ENCODE measurements at regions not wholly inside any gene's neighbourhood (a gene's known extent, or its start where the extent isn't known, plus 50 kb on each side); places are given as distances from the start of the nearest gene placed in this dataset.

DNA sequence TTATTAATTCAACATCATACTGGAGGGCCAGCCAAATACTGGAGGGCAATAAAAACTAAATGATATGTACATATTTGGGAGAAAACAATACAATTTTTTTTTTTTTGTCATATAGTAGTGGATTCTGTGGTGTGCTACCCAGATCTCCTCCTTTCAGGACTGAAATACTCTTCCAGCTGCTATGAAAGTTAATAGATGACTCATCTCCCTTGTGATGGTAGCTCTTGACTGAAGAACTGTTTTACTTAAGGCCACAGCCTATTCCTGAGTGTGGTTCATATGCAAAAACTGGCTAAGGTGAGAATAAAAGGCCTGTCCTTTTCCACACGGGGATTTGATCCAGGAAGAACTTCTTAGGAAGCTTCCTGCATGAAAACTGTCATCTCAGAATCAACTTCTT lies 307.9 kb downstream of the HLX start:
- no peaks in the 10 kb centered on the region for H3K9me3 ChIP-seq
- BruUV-seq (replicated peaks): no TSS peak
- Mint-ChIP-seq H3K27ac (ENCODE audit: unreplicated experiment) (no peak overlapping the region), H3K9me3 (ENCODE audit: unreplicated experiment) (no peaks in the 10 kb centered on the region), H3K27me3 (ENCODE audit: insufficient read depth, unreplicated experiment) (peaks cover 3% of the 10 kb centered on the region), H3K4me1 (ENCODE audit: low read depth, unreplicated experiment) (no peaks in the 10 kb centered on the region), H3K4me3 (ENCODE audit: unreplicated experiment) (no peak overlapping the region), H3K36me3 (ENCODE audit: insufficient read depth, unreplicated experiment) (no peaks in the 10 kb centered on the region)
- no peak for DNase-seq
- ChIA-PET CTCF (no interaction called here), POLR2A (no interaction called here)
- H3K27me3 ChIP-seq (replicated peaks; ENCODE audit: control insufficient read depth, insufficient read depth, low read length): no peaks in the 10 kb centered on the region
- no peaks in the 10 kb centered on the region for H3K4me1 ChIP-seq
- intact Hi-C loops (cut with micrococcal nuclease; ENCODE audit: unreplicated experiment): no loop called here
- no peak overlapping the region for H3K4me3 ChIP-seq (ENCODE audit: low read depth, low read length)
- TF ChIP-seq, protein P1, sequence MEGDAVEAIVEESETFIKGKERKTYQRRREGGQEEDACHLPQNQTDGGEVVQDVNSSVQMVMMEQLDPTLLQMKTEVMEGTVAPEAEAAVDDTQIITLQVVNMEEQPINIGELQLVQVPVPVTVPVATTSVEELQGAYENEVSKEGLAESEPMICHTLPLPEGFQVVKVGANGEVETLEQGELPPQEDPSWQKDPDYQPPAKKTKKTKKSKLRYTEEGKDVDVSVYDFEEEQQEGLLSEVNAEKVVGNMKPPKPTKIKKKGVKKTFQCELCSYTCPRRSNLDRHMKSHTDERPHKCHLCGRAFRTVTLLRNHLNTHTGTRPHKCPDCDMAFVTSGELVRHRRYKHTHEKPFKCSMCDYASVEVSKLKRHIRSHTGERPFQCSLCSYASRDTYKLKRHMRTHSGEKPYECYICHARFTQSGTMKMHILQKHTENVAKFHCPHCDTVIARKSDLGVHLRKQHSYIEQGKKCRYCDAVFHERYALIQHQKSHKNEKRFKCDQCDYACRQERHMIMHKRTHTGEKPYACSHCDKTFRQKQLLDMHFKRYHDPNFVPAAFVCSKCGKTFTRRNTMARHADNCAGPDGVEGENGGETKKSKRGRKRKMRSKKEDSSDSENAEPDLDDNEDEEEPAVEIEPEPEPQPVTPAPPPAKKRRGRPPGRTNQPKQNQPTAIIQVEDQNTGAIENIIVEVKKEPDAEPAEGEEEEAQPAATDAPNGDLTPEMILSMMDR (IDR thresholded peaks at IDR 0.05; ENCODE audit: insufficient read depth in 1 of 2, low read depth in 1 of 2, low read length in 1 of 2, severe bottlenecking in 1 of 2, unreplicated experiment in 1 of 2): no peak
- H3K36me3 ChIP-seq (ENCODE audit: control insufficient read depth, insufficient read depth, low read length): no peaks in the 10 kb centered on the region

DNA sequence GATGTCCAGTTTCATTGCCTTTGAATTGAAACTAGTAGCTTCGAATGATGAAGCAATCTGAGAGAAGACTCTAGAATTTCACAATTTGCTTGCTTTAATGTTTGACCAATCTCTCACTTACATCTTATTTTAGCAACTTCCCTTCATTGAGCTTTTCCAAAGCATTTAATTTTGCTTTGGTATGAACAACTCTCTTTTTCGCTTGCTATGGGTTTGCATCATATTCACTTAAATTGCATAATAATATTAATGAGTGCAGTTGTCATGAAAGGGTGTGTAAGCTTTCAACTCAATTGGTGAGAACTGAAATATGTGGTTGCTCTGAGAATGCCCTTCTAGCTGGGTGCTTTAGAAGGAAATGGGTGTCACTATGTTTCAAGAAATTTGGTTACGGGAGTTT lies 309.2 kb downstream of the HLX start:
- H3K36me3 Mint-ChIP-seq (ENCODE audit: insufficient read depth, unreplicated experiment): no peaks in the 10 kb centered on the region
- no peaks in the 10 kb centered on the region for H3K4me1 ChIP-seq
- TF ChIP-seq, protein P1 (IDR thresholded peaks at IDR 0.05; ENCODE audit: insufficient read depth in 1 of 2, low read depth in 1 of 2, low read length in 1 of 2, severe bottlenecking in 1 of 2, unreplicated experiment in 1 of 2): no peak
- H3K36me3 ChIP-seq (ENCODE audit: control insufficient read depth, insufficient read depth, low read length): no peaks in the 10 kb centered on the region
- intact Hi-C loops (cut with micrococcal nuclease; ENCODE audit: unreplicated experiment): no loop called here
- ChIA-PET CTCF (no interaction called here), POLR2A (no interaction called here)
- H3K4me3 Mint-ChIP-seq (ENCODE audit: unreplicated experiment): no peak overlapping the region
- no peak for DNase-seq
- no TSS peak for BruUV-seq (replicated peaks)
- H3K27ac Mint-ChIP-seq (ENCODE audit: unreplicated experiment): no peak overlapping the region
- H3K4me1 Mint-ChIP-seq (ENCODE audit: low read depth, unreplicated experiment): no peaks in the 10 kb centered on the region
- H3K27me3 Mint-ChIP-seq (ENCODE audit: insufficient read depth, unreplicated experiment): no peaks in the 10 kb centered on the region
- H3K9me3 Mint-ChIP-seq (ENCODE audit: unreplicated experiment): no peaks in the 10 kb centered on the region
- no peak overlapping the region for H3K4me3 ChIP-seq (ENCODE audit: low read depth, low read length)
- no peaks in the 10 kb centered on the region for H3K9me3 ChIP-seq
- no peaks in the 10 kb centered on the region for H3K27me3 ChIP-seq (replicated peaks; ENCODE audit: control insufficient read depth, insufficient read depth, low read length)

DNA sequence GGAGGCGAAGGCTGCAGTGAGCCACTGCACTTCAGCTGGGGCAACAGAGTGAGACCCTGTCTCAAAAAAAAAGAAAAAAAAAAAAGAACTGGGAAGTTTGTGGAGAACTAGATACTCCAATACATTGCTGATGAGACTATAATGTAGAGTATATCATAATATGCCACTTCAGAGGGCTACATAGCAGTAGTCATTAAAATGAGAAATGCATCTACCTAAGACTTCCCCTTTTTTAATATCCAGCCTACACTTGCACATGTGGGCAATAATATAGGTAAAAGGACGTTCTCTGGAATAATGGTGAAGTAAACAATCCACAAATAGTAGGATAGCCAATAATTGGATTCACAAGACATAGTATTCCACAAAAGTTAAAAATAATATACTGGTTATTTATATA lies 311.0 kb downstream of the HLX start:
- Mint-ChIP-seq H3K4me1 (ENCODE audit: low read depth, unreplicated experiment) (no peaks in the 10 kb centered on the region), H3K27ac (ENCODE audit: unreplicated experiment) (no peak overlapping the region), H3K36me3 (ENCODE audit: insufficient read depth, unreplicated experiment) (no peaks in the 10 kb centered on the region), H3K9me3 (ENCODE audit: unreplicated experiment) (no peaks in the 10 kb centered on the region), H3K4me3 (ENCODE audit: unreplicated experiment) (no peak overlapping the region), H3K27me3 (ENCODE audit: insufficient read depth, unreplicated experiment) (no peaks in the 10 kb centered on the region)
- H3K4me1 ChIP-seq: no peaks in the 10 kb centered on the region
- POLR2A ChIA-PET: no interaction called here
- H3K4me3 ChIP-seq (ENCODE audit: low read depth, low read length): no peak overlapping the region
- TF ChIP-seq, protein P1 (IDR thresholded peaks at IDR 0.05; ENCODE audit: insufficient read depth in 1 of 2, low read depth in 1 of 2, low read length in 1 of 2, severe bottlenecking in 1 of 2, unreplicated experiment in 1 of 2): no peak
- H3K36me3 ChIP-seq (ENCODE audit: control insufficient read depth, insufficient read depth, low read length): no peaks in the 10 kb centered on the region
- no peaks in the 10 kb centered on the region for H3K9me3 ChIP-seq
- H3K27me3 ChIP-seq (replicated peaks; ENCODE audit: control insufficient read depth, insufficient read depth, low read length): no peaks in the 10 kb centered on the region
- intact Hi-C loops (cut with micrococcal nuclease; ENCODE audit: unreplicated experiment): no loop called here
- DNase-seq: no peak
- no TSS peak for BruUV-seq (replicated peaks)
- CTCF ChIA-PET: no interaction called here

Measured in Caco-2 (cell line).